GM13976 (cell line): ENCODE measurements at regions not wholly inside any gene's neighbourhood (a gene's known extent, or its start where the extent isn't known, plus 50 kb on each side); places are given as distances from the start of the nearest gene placed in this dataset.

Experiments used
- DNase-seq: peaks from one replicate; pipeline ENCODE4 v3.0.0; 2012; ENCODE audit warnings: low spot score
- CTCF ChIP-seq: IDR thresholded peaks from 2 replicates; pipeline ENCODE4 v1.5.1; 2012; ENCODE audit warnings: borderline replicate concordance, mild to moderate bottlenecking; ENCODE audit not compliant: insufficient read depth; ENCODE audit errors: extremely low read depth, missing control alignments, control extremely low read depth
- in situ Hi-C: fragments of 300-500 bp; cut with MboI; formaldehyde crosslinking; loops from one replicate; pipeline ENCODE4 v1.12.0; 2022; ENCODE audit warnings: low sequenced_read_pairs, mixed read lengths, inconsistent platforms; ENCODE audit not compliant: unreplicated experiment

- DNase-seq, result no peak
- in situ Hi-C loops, result no loop called here
- TF ChIP-seq CTCF, result no peak
Measured at GRCh38 chr1:182200025-182200812, 138.7 kb upstream of the ZNF648 start.

GRCh38 chr1:182198006-182198605 lies 136.6 kb upstream of the ZNF648 start:
- peak; percentile 20 for DNase-seq
- peak; percentile 49 for TF ChIP-seq CTCF
- in situ Hi-C loops, result no loop called here

DNA sequence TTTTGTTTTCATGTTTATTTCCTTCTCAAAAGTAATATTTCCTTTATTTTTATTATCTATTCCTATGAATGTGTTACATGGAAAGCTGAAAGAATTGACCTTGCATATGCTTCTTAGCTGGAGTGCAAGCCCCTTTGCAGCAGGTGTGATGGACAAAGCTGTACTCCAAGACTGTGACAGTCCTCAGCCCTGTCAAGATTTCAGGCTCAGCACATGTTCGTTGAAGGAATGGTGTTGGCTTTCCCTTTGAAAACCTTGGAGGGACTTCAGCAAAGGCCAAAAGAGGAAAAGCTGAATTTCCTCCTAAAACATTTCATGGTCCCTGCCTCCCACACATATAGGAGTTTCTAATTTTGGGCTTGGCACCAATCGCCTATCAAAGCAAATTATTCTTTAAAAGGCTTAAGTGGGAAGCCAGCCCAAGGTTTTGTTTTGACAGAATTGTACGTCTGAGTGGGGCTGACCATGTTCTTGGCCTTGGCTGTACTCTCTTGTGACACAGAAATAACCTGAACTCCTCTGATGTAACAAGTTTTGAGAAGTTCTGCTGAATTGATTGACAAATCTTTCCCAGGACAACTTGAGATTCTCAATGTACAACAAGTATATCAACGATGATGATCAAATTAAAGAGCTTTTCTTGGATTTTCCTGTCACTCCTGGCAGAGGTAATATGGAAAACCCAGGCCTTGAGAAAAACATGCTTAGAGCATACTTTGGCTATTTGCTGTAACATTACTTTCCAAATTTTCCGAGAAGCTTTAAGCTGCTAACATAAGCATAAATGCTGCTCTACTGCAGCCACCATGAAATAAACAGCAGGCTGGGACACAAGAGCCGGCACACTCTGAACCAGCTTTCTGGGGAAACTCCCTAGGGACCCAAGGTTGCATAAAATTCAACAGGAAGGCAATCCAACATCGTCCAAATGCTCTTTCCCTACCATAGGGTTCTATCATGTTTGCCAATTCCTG lies 135.7 kb upstream of the ZNF648 start:
- no peak for DNase-seq
- in situ Hi-C loops, result no loop called here
- no peak for TF ChIP-seq CTCF

- in situ Hi-C loops, result no loop called here
- no peak for TF ChIP-seq CTCF
- no peak for DNase-seq
Measured at GRCh38 chr1:182195733-182196132, 134.2 kb upstream of the ZNF648 start.

DNA sequence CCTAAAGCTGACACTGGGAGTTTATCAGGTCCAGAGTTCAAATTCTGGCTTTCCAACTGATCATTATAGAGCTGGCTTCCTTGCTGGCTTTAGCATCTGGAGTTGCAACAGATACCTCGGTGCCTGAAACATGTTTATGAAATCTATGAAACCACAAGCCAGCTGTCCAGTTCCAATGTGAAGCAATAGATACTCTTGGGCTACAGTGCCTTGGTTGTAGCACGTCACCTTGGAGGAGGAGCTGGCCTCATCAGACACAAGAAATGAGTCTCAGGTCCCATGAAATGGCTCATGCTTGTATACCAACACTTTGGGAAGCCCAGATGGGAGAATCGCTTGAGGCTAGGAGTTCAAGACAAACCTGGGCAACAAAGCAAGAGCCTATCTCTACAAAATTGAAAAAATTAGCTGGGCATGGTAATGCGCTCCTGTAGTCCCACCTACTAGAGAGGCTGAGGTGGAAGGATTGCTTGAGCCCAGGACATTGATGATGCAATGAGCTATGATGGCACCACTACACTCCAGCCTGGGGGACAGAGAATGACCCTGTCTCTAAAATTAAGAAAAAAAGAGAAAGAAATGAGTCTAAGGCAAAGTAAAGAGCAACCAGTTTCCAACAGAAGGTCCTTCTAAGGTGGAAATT lies 132.5 kb upstream of the ZNF648 start:
- in situ Hi-C loops, result no loop called here
- no peak for TF ChIP-seq CTCF
- no peak for DNase-seq

DNA sequence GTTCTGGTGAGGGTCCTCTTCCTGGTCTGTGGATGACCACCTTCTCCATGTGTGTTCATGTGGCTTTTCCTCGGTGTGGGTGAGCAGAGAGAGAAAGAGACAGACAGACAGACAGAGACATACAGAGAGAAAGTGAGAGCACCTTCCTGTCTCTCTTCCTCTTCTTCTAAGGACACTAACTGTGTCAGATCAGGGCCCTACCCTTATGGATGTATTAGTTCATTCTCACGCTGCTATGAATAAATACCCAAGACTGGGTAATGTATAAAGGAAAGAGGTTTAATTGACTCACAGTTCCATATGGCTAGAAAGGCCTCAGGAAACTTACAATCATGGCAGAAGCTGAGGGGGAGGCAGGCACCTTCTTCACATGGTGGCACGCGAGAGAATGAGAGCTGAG lies 131.5 kb upstream of the ZNF648 start:
- no peak for TF ChIP-seq CTCF
- in situ Hi-C loops, result no loop called here
- no peak for DNase-seq
